Mammary epithelial cell (primary cell): ENCODE measurements at regions not wholly inside any gene's neighbourhood (a gene's known extent, or its start where the extent isn't known, plus 50 kb on each side); places are given as distances from the start of the nearest gene placed in this dataset.

Source experiments
- CTCF ChIP-seq, 2 donors: IDR thresholded peaks in 1 of 2; conservative IDR thresholded peaks in 1 of 2; 2 replicates each; pipeline ENCODE4 v1.5.1; 2011 to 2012; ENCODE audit warnings: inconsistent platforms in 2 of 2, low read length in 2 of 2, mild to moderate bottlenecking in 2 of 2, control low read depth in 1 of 2, low read depth in 1 of 2; ENCODE audit not compliant: insufficient read depth in 1 of 2; ENCODE audit errors: extremely low read depth in 1 of 2
- EZH2 ChIP-seq: IDR thresholded peaks from 2 replicates; pipeline ENCODE4 v1.6.1; 2012; ENCODE audit warnings: low read length, inconsistent platforms, borderline replicate concordance

GRCh38 chr2:23008440-23008839 is 376.5 kb upstream of the KLHL29 start:
- TF ChIP-seq CTCF (conservative IDR thresholded peaks at IDR 0.05 in 1 of 2, IDR thresholded peaks at IDR 0.05 in 1 of 2; ENCODE audit: extremely low read depth in 1 of 2, insufficient read depth in 1 of 2, low read depth in 1 of 2, low read length in 2 of 2) (no peak), EZH2 (no peak)
